Sigmoid colon (tissue), 6 donors: ENCODE measurements at regions not wholly inside any gene's neighbourhood (a gene's known extent, or its start where the extent isn't known, plus 50 kb on each side); places are given as distances from the start of the nearest gene placed in this dataset.

ENCODE experiments used
- DNase-seq: peaks from one replicate; pipeline ENCODE4 v3.0.0-alpha.2; 2019
- H3K27ac ChIP-seq, 4 donors: fragments of 200-600 bp; sonication (generic); one replicate each; pipeline ENCODE4 v1.5.1; 2016 to 2019; ENCODE audit warnings: mild to moderate bottlenecking in 1 of 4
- H3K27me3 ChIP-seq, 3 donors: fragments of 200-600 bp; sonication (generic); one replicate each; pipeline ENCODE4 v1.5.1; 2019; ENCODE audit warnings: mild to moderate bottlenecking in 1 of 3
- H3K36me3 ChIP-seq, 4 donors: fragments of 200-600 bp; sonication (generic); one replicate each; pipeline ENCODE4 v1.5.1; 2016 to 2019
- H3K4me1 ChIP-seq, 4 donors: fragments of 200-600 bp; sonication (generic); one replicate each; pipeline ENCODE4 v1.5.1; 2017 to 2019
- H3K4me3 ChIP-seq, 4 donors: fragments of 200-600 bp; sonication (generic); one replicate each; pipeline ENCODE4 v1.5.1; 2017 to 2019; ENCODE audit warnings: mild to moderate bottlenecking in 2 of 4, moderate library complexity in 1 of 4
- H3K9me3 ChIP-seq, 4 donors: fragments of 200-600 bp in 3 of 4; sonication (generic) in 3 of 4; one replicate each; pipeline versions ENCODE4 v1.5.1 to v1.6.1; 2013 to 2019
- CTCF ChIP-seq, 4 experiments: fragments of 450-650 bp in 3 of 4; fragments of 200-600 bp in 1 of 4; IDR thresholded peaks; one replicate each; pipeline ENCODE4 v1.5.1; 2016 to 2019; ENCODE audit warnings: antibody characterized with exemption in 4 of 4, mild to moderate bottlenecking in 3 of 4, moderate library complexity in 2 of 4
- EP300 ChIP-seq, 4 donors: sonication (generic); formaldehyde crosslinking; IDR thresholded peaks; one replicate each; pipeline ENCODE4 v1.6.1; 2017; ENCODE audit warnings: antibody characterized with exemption in 4 of 4
- POLR2A ChIP-seq, 2 donors: fragments of 450-650 bp; IDR thresholded peaks; one replicate each; pipeline ENCODE4 v1.6.1; 2016; ENCODE audit warnings: antibody characterized with exemption in 2 of 2, mild to moderate bottlenecking in 2 of 2, moderate library complexity in 2 of 2
- POLR2AphosphoS5 ChIP-seq, 4 donors: sonication (generic); formaldehyde crosslinking; IDR thresholded peaks; one replicate each; pipeline ENCODE4 v1.6.1; 2017; ENCODE audit warnings: antibody characterized with exemption in 4 of 4
- WGBS, 2 donors: extraction: QIAGEN DNeasy Blood & Tissue Kit; methylation state at CpG; one replicate each; pipeline ENCODE4 v1.1.7; 2013; 5-methylcytosine and 5-hydroxymethylcytosine counted together
- intact Hi-C: fragments of 100-400 bp; cut with DNase I; formaldehyde crosslinking; loops from one replicate; pipeline ENCODE4 v1.15.1; 2023
- donor health status: healthy with polysubstance abuse.
- donor health status: healthy.

- intact Hi-C loops = no loop called here
- 71 to 87% methylated on average over 5 of the region's 5 CpGs for WGBS, 2 donors
- Histone ChIP-seq H3K4me1 (no peaks in the 10 kb centered on the region), H3K9me3 (peaks cover 0 to 3% (median under 1%) of the 10 kb centered on the region in 4 donors), H3K4me3 (no peak overlapping the region), H3K27me3 (no peaks in the 10 kb centered on the region), H3K36me3 (no peaks in the 10 kb centered on the region), H3K27ac (no peak overlapping the region)
- DNase-seq = no peak
- TF ChIP-seq CTCF (IDR thresholded peaks at IDR 0.05) (no peak), POLR2AphosphoS5 (IDR thresholded peaks at IDR 0.05) (no peak), POLR2A (IDR thresholded peaks at IDR 0.05) (no peak), EP300 (IDR thresholded peaks at IDR 0.05) (no peak)
Observed at GRCh38 chr2:30060562-30060961, 86.2 kb upstream of the YPEL5 start.

- intact Hi-C loops = no loop called here
- H3K4me1 ChIP-seq = no peaks in the 10 kb centered on the region
- no peak for DNase-seq
- TF ChIP-seq POLR2A (IDR thresholded peaks at IDR 0.05) (no peak), CTCF (IDR thresholded peaks at IDR 0.05) (no peak), EP300 (IDR thresholded peaks at IDR 0.05) (no peak), POLR2AphosphoS5 (IDR thresholded peaks at IDR 0.05) (no peak)
- H3K27ac ChIP-seq = no peak overlapping the region
- no peaks in the 10 kb centered on the region for H3K36me3 ChIP-seq
- H3K27me3 ChIP-seq = peaks cover 0 to 7% (median 7%) of the 10 kb centered on the region in 3 donors
- peaks cover 0 to 6% (median 0%) of the 10 kb centered on the region in 4 donors for H3K9me3 ChIP-seq
- H3K4me3 ChIP-seq = no peak overlapping the region
Observed at GRCh38 chr2:30068067-30068466, 78.7 kb upstream of the YPEL5 start.

- Histone ChIP-seq H3K9me3 (no peaks in the 10 kb centered on the region), H3K27me3 (peaks cover 0 to 7% (median 7%) of the 10 kb centered on the region in 3 donors), H3K4me3 (no peak overlapping the region), H3K4me1 (no peaks in the 10 kb centered on the region), H3K36me3 (no peaks in the 10 kb centered on the region), H3K27ac (no peak overlapping the region)
- TF ChIP-seq EP300 (IDR thresholded peaks at IDR 0.05) = no peak
- TF ChIP-seq POLR2A (IDR thresholded peaks at IDR 0.05) = no peak
- peak; percentile 39 to 61 (median 44) for TF ChIP-seq CTCF (IDR thresholded peaks at IDR 0.05)
- intact Hi-C loops = loop anchor here (2.0 to 10.0 kb wide), 2 partner anchors 150 to 1248 kb away; no protein-coding TSS in a partner anchor
- DNase-seq = peak; percentile 72
- WGBS, 2 donors = 23% methylated on average over 10 of the region's 10 CpGs
Observed at GRCh38 chr2:30072250-30072842, 74.5 kb upstream of the YPEL5 start.

GRCh38 chr2:30073523-30073922 lies 73.3 kb upstream of the YPEL5 start:
- Histone ChIP-seq H3K9me3 (no peaks in the 10 kb centered on the region), H3K36me3 (no peaks in the 10 kb centered on the region), H3K4me3 (no peak overlapping the region), H3K4me1 (no peaks in the 10 kb centered on the region), H3K27ac (no peak overlapping the region), H3K27me3 (peaks cover 0 to 7% (median 7%) of the 10 kb centered on the region in 3 donors)
- 82 to 92% methylated on average over 4 of the region's 4 CpGs for WGBS, 2 donors
- no peak for TF ChIP-seq POLR2AphosphoS5 (IDR thresholded peaks at IDR 0.05)
- TF ChIP-seq EP300 (IDR thresholded peaks at IDR 0.05) = no peak
- TF ChIP-seq CTCF (IDR thresholded peaks at IDR 0.05) = no peak
- no peak for TF ChIP-seq POLR2A (IDR thresholded peaks at IDR 0.05)
- intact Hi-C loops = loop anchor here (2.0 to 10.0 kb wide), 2 partner anchors 151 to 1249 kb away; no protein-coding TSS in a partner anchor
- no peak for DNase-seq

GRCh38 chr2:30074023-30074422 lies 72.8 kb upstream of the YPEL5 start:
- Histone ChIP-seq H3K36me3 (no peaks in the 10 kb centered on the region), H3K27ac (no peak overlapping the region), H3K9me3 (no peaks in the 10 kb centered on the region), H3K4me1 (no peaks in the 10 kb centered on the region), H3K4me3 (no peak overlapping the region), H3K27me3 (peaks cover 0 to 9% (median 7%) of the 10 kb centered on the region in 3 donors)
- whole genome bisulfite sequencing, 2 donors = 66 to 82% methylated on average over 6 of the region's 6 CpGs
- no peak for DNase-seq
- intact Hi-C loops = loop anchor here (10.0 kb wide), 1 partner anchor 1249 kb away; no protein-coding TSS in a partner anchor
- TF ChIP-seq EP300 (IDR thresholded peaks at IDR 0.05) (no peak), CTCF (IDR thresholded peaks at IDR 0.05) (no peak), POLR2A (IDR thresholded peaks at IDR 0.05) (no peak), POLR2AphosphoS5 (IDR thresholded peaks at IDR 0.05) (no peak)
